ENCODE measurements at regions not wholly inside any gene's neighbourhood (a gene's known extent, or its start where the extent isn't known, plus 50 kb on each side); places are given as distances from the start of the nearest gene placed in this dataset.

DNA sequence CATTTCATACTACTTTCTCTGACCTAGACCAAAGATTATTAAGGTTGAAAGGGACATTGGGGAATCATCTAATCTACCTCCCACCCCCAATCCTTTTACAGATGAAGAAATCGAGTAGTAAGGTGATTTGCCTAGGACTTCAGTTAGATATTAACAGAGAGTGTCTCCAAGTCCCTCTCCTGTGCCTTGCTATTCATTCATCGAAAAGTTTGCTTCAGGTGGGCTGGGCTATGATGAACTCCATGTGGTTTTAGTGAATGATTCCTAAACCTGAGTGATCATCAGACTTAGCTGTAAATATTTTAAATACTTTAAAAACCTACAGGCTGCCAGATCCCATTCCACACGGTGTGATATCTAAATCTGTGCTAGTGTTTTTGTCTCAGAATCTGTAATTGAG is 259.4 kb upstream of the SORCS1 start:
- dilution Hi-C loops (cut with HindIII; ENCODE audit: low sequenced_read_pairs, unreplicated experiment) = no loop called here
- no TSS peak for BruUV-seq (replicated peaks)

More for the DNA sequence above, 259.4 kb upstream of the SORCS1 start:
- Histone ChIP-seq H2BK120ac (ENCODE audit: low read depth, low read length) (no peak overlapping the region), H4K5ac (ENCODE audit: low read depth, low read length) (no peak overlapping the region), H4K91ac (ENCODE audit: insufficient read depth, low read depth, low read length) (no peak overlapping the region), H3K4ac (ENCODE audit: low read depth, low read length) (no peak overlapping the region), H2AFZ (replicated peaks; ENCODE audit: low read length, poor library complexity) (no peak overlapping the region), H3K27me3 (ENCODE audit: control insufficient read depth, insufficient read depth, low read length) (no peaks in the 10 kb centered on the region), H3K56ac (ENCODE audit: extremely low read depth, insufficient read depth, low read length) (no peak overlapping the region), H4K20me1 (ENCODE audit: insufficient read depth, low read length) (no peaks in the 10 kb centered on the region), H4K8ac (ENCODE audit: low read depth in 2 of 2, low read length in 2 of 2) (no peak overlapping the region), H3K14ac (replicated peaks; ENCODE audit: low read depth, low read length) (no peak overlapping the region), H3K79me1 (ENCODE audit: low read depth in 1 of 2, low read length in 2 of 2) (no peaks in the 10 kb centered on the region), H3K4me3 (ENCODE audit: insufficient read depth, low read depth, low read length) (no peak overlapping the region), H2AK5ac (ENCODE audit: low read depth, low read length) (no peak overlapping the region), H3K18ac (ENCODE audit: low read depth, low read length) (no peak overlapping the region), H3K9me3 (ENCODE audit: control insufficient read depth, insufficient read depth, low read length) (peaks cover 4% of the 10 kb centered on the region; the same call in 1 of the 2 replicates), H3K4me2 (ENCODE audit: low read depth, low read length) (no peak overlapping the region), H3K9me1 (ENCODE audit: insufficient read depth, low read length) (no peaks in the 10 kb centered on the region), H3K27ac (ENCODE audit: insufficient read depth, low read length) (no peak overlapping the region), H3K4me1 (ENCODE audit: control insufficient read depth, insufficient read depth, low read length) (no peaks in the 10 kb centered on the region), H2BK15ac (ENCODE audit: low read depth, low read length) (no peak overlapping the region), H2BK20ac (ENCODE audit: low read depth, low read length) (no peak overlapping the region), H2BK5ac (ENCODE audit: low read depth, low read length, poor library complexity, severe bottlenecking) (no peak overlapping the region), H3K23ac (ENCODE audit: low read depth, low read length) (no peak overlapping the region), H2AK9ac (replicated peaks; ENCODE audit: low read depth, low read length, poor library complexity) (no peak overlapping the region), H3K9ac (ENCODE audit: low read depth, low read length) (no peak overlapping the region), H3K36me3 (ENCODE audit: control insufficient read depth, insufficient read depth, low read length) (no peaks in the 10 kb centered on the region)
- TF ChIP-seq RCOR1 (IDR thresholded peaks at IDR 0.05; ENCODE audit: insufficient replicate concordance, low read length) (no peak), NFE2L2 (IDR thresholded peaks at IDR 0.05; ENCODE audit: low read depth, low read length) (no peak), BHLHE40 (IDR thresholded peaks at IDR 0.05; ENCODE audit: low read depth, low read length) (no peak), MAFK (IDR thresholded peaks at IDR 0.05; ENCODE audit: low read depth, low read length) (no peak), SMC3 (IDR thresholded peaks at IDR 0.05; ENCODE audit: low read depth, low read length) (no peak), MAZ (IDR thresholded peaks at IDR 0.05; ENCODE audit: borderline replicate concordance, low read depth, low read length) (no peak)
- TF ChIP-seq, protein P1, sequence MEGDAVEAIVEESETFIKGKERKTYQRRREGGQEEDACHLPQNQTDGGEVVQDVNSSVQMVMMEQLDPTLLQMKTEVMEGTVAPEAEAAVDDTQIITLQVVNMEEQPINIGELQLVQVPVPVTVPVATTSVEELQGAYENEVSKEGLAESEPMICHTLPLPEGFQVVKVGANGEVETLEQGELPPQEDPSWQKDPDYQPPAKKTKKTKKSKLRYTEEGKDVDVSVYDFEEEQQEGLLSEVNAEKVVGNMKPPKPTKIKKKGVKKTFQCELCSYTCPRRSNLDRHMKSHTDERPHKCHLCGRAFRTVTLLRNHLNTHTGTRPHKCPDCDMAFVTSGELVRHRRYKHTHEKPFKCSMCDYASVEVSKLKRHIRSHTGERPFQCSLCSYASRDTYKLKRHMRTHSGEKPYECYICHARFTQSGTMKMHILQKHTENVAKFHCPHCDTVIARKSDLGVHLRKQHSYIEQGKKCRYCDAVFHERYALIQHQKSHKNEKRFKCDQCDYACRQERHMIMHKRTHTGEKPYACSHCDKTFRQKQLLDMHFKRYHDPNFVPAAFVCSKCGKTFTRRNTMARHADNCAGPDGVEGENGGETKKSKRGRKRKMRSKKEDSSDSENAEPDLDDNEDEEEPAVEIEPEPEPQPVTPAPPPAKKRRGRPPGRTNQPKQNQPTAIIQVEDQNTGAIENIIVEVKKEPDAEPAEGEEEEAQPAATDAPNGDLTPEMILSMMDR (conservative IDR thresholded peaks at IDR 0.05; ENCODE audit: low read depth, low read length) = no peak
- POLR2A ChIA-PET (ENCODE audit: unreplicated experiment) = no interaction called here
- CTCF ChIA-PET = no interaction called here
- intact Hi-C loops (cut with micrococcal nuclease) = no loop called here
- ATAC-seq (ENCODE audit: low read depth) (no peak), DNase-seq (no peak)
- WGBS, 2 experiments (ENCODE audit: extremely low coverage in 2 of 2, insufficient read length in 1 of 2) = no CpG with 5 or more reads among the region's 3 CpGs
- in situ Hi-C loops (cut with MboI; ENCODE audit: low sequenced_read_pairs) = no loop called here

Measured in IMR-90 (cell line).